DMS153 treated with DMSO at 0.1 percent for 48 hours (cell line): ENCODE measurements at regions not wholly inside any gene's neighbourhood (a gene's known extent, or its start where the extent isn't known, plus 50 kb on each side); places are given as distances from the start of the nearest gene placed in this dataset.
A peak's percentile ranks its signal among the peaks of the same experiment; 100 is the strongest.
"Not testable (repeated sequence)": the region's sequence is repeated elsewhere in the genome, so short reads cannot be mapped to it uniquely, and the experiment has no call there.

Experiments
- DNase-seq: peaks from one replicate; lab custom pipeline; 2025; ENCODE audit not compliant: unreplicated experiment; lab: John Stamatoyannopoulos, UW

- DNase-seq = not testable (repeated sequence)
Observed at GRCh38 chr2:132318481-132318880, 98.1 kb upstream of the GPR39 start.

- not testable (repeated sequence) for DNase-seq
Observed at GRCh38 chr2:132324005-132324404, 92.6 kb upstream of the GPR39 start.

DNA sequence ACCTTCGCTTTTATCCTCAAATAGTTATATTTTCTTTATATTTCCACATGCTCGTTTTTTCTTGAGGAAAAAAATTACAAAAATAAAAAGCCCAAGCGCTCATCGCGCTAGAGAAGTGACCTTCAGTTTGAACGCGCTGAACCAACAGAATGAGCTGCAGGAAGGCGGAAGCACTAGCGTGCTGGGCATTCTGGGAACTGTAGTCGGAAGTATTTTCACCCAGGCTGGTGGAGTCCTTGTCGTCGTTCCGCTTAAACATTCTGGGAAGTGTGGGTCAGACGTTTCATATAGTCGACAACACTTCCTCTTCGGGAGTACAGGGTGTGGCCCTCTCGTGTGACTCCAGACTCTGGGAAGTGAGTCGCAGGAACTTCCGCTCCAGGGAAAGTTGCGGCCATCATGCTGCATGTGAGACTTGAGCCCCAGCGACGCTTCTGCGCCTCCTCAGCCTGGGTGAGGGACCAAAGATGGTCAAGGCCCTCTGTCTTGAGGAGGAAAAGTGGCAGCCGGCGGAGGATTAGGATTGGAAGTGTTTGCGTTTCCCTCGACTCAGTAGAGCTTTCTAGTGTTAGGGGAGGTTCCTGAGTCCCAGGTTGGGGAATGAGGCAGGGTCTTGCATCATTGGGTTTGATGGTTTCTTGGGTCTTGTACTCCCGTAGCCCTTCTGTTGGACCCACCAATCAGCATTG, 84.1 kb upstream of the GPR39 start:
- DNase-seq = not testable (repeated sequence)

- not testable (repeated sequence) for DNase-seq
Observed at GRCh38 chr2:132337135-132337534, 79.5 kb upstream of the GPR39 start.

GRCh38 chr2:132337844-132338243, 78.8 kb upstream of the GPR39 start:
- DNase-seq = not testable (repeated sequence)

GRCh38 chr2:132347041-132347780, 69.4 kb upstream of the GPR39 start:
- peak; percentile 64 for DNase-seq

- peak; percentile 55 for DNase-seq
Observed at GRCh38 chr2:132349092-132349687, 67.4 kb upstream of the GPR39 start.

GRCh38 chr2:132351668-132352067, 64.9 kb upstream of the GPR39 start:
- not testable (repeated sequence) for DNase-seq

DNA sequence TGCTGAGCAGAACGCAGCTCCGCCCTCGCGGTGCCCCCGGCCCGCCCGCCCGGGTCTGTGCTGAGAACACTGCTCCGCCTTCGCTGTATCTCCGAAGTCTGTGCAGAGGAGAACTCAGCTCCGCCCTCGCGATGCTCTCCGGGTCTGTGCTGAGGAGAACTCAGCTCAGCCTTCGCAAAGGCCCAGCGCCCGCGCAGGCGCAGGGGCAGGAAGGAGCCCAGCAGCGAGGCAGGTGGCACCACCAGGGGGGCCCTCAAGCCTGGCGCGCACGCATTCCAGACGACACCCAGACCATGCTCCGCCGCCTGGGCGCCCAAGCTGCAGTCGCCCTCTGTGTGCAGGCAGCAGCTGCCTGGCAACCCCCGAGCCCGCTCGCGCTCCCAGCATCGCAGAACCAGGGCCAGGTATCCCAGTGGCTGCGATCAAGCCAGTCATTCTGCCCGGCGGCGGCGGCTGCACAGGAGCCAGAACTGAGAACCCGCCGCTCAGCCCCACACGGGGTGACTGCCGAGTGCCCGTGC, 64.1 kb upstream of the GPR39 start:
- peak; percentile 58 for DNase-seq

- DNase-seq = not testable (repeated sequence)
Observed at GRCh38 chr2:132353380-132353779, 63.2 kb upstream of the GPR39 start.

GRCh38 chr2:132360964-132361363, 55.6 kb upstream of the GPR39 start:
- DNase-seq = not testable (repeated sequence)

DNA sequence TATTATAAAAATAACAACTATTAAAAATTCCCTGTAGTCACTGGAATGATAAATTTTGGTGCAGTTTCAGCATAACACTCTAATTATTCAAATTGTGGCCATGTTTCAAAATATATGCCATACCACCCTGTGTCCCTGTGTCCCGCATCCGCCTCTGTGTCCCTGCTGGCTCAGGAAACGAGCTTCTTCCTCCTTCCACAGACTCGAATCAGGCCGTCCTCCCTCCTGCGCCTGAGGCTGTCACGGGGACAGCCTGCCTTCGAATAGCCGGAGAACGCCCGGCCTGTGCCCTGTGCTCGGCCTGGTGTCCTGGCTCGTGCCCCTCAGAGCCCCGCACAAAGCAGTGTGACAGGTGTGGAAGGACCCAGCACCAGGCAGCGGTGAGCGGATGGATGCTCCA, 55.1 kb upstream of the GPR39 start:
- not testable (repeated sequence) for DNase-seq

GRCh38 chr2:132363352-132363751, 53.3 kb upstream of the GPR39 start:
- DNase-seq = not testable (repeated sequence)

GRCh38 chr2:132365963-132366362, 50.6 kb upstream of the GPR39 start:
- DNase-seq = not testable (repeated sequence)

GRCh38 chr2:132366421-132367180, 50.0 kb upstream of the GPR39 start:
- no peak for DNase-seq
